ENCODE measurements at regions not wholly inside any gene's neighbourhood (a gene's known extent, or its start where the extent isn't known, plus 50 kb on each side); places are given as distances from the start of the nearest gene placed in this dataset.

GRCh38 chr2:172249334-172249733 is 146.6 kb upstream of the DLX2 start:
- TF ChIP-seq CTCF (IDR thresholded peaks at IDR 0.05; ENCODE audit: low read depth, low read length) (no peak), EZH2phosphoT487 (IDR thresholded peaks at IDR 0.05; ENCODE audit: low read depth) (no peak)

Measured in OCI-LY3 (cell line).